ENCODE measurements at regions not wholly inside any gene's neighbourhood (a gene's known extent, or its start where the extent isn't known, plus 50 kb on each side); places are given as distances from the start of the nearest gene placed in this dataset.

DNA sequence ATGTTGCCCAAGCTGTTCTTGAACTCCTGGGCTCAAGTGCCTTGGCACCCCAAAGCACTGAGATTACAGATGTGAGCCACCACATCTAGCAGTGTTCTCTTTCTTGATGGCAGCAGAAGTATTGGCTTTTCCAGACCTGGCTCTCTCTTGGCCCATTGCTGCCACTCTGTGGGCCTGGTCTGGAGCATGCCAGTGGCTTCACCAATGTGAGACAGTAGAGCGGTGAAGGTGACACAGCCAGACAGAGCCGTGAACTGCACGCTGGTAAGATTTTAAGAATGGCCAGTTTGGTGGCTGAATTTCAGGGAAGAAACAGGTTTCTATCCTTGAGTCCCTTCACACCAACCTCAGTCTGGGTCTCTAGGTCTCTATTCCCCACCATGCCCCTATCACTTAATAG is 552.7 kb upstream of the NRP1 start:
- Histone ChIP-seq H3K27ac (ENCODE audit: insufficient read depth, low read length) (no peak overlapping the region), H3K4me3 (replicated peaks in 1 of 4; ENCODE audit: control extremely low read depth in 1 of 4, insufficient read depth in 1 of 4, low read depth in 3 of 4, low read length in 4 of 4) (no peak overlapping the region), H2AFZ (ENCODE audit: low read length) (no peak overlapping the region), H3K27me3 (ENCODE audit: control insufficient read depth, insufficient read depth, low read length) (no peaks in the 10 kb centered on the region), H3K9me3 (ENCODE audit: control insufficient read depth, insufficient read depth, low read depth, low read length) (no peaks in the 10 kb centered on the region), H3K9ac (ENCODE audit: insufficient read depth, low read length) (no peak overlapping the region), H3K79me2 (ENCODE audit: control insufficient read depth, insufficient read depth, low read length) (no peaks in the 10 kb centered on the region), H3K4me1 (ENCODE audit: control insufficient read depth, extremely low read depth, insufficient read depth, low read length) (no peaks in the 10 kb centered on the region), H3K4me2 (ENCODE audit: extremely low read depth, insufficient read depth, low read length) (no peak overlapping the region), H3K36me3 (ENCODE audit: control insufficient read depth, insufficient read depth, low read length) (no peaks in the 10 kb centered on the region), H4K20me1 (ENCODE audit: control insufficient read depth, extremely low read depth, insufficient read depth, low read length) (no peaks in the 10 kb centered on the region)
- TF ChIP-seq EZH2 (IDR thresholded peaks at IDR 0.05; ENCODE audit: low read length, missing control alignments) = no peak
- TF ChIP-seq CTCF (conservative IDR thresholded peaks at IDR 0.05 in 1 of 2, IDR thresholded peaks at IDR 0.05 in 1 of 2; ENCODE audit: low read depth in 1 of 2, low read length in 2 of 2) = no peak
- no peak for DNase-seq (ENCODE audit: low read depth in 2 of 2)

GRCh38 chr10:33886299-33886698 is 551.8 kb upstream of the NRP1 start:
- Histone ChIP-seq H3K9me3 (ENCODE audit: control insufficient read depth, insufficient read depth, low read depth, low read length) (no peaks in the 10 kb centered on the region), H3K27ac (ENCODE audit: insufficient read depth, low read length) (no peak overlapping the region), H3K27me3 (ENCODE audit: control insufficient read depth, insufficient read depth, low read length) (no peaks in the 10 kb centered on the region), H4K20me1 (ENCODE audit: control insufficient read depth, extremely low read depth, insufficient read depth, low read length) (no peaks in the 10 kb centered on the region), H3K36me3 (ENCODE audit: control insufficient read depth, insufficient read depth, low read length) (no peaks in the 10 kb centered on the region), H3K4me2 (ENCODE audit: extremely low read depth, insufficient read depth, low read length) (no peak overlapping the region), H3K79me2 (ENCODE audit: control insufficient read depth, insufficient read depth, low read length) (no peaks in the 10 kb centered on the region), H2AFZ (ENCODE audit: low read length) (no peak overlapping the region), H3K4me1 (ENCODE audit: control insufficient read depth, extremely low read depth, insufficient read depth, low read length) (no peaks in the 10 kb centered on the region), H3K9ac (ENCODE audit: insufficient read depth, low read length) (no peak overlapping the region), H3K4me3 (replicated peaks in 1 of 4; ENCODE audit: control extremely low read depth in 1 of 4, insufficient read depth in 1 of 4, low read depth in 3 of 4, low read length in 4 of 4) (no peak overlapping the region)
- no peak for DNase-seq (ENCODE audit: low read depth in 2 of 2)
- TF ChIP-seq CTCF (conservative IDR thresholded peaks at IDR 0.05 in 1 of 2, IDR thresholded peaks at IDR 0.05 in 1 of 2; ENCODE audit: low read depth in 1 of 2, low read length in 2 of 2) (no peak), EZH2 (IDR thresholded peaks at IDR 0.05; ENCODE audit: low read length, missing control alignments) (no peak)

DNA sequence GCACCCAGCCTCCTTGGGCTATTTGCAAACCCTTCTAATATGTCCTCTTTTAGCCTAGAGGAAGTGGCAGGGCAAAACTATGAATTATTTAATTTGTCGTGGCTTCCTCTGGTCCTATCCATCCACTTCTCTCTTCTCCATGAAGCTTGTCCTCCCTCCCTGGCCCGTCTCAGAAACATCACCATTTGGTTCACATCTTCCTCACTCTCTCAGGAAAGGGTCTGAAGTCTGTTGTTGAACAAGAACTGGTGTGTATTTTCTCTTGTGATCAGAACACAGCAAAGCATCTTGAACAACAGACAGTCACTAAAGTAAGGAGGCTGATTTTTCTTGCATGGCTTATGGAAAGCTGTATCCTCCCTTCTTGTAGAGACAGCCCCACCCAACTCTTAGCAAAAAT is 550.1 kb upstream of the NRP1 start:
- Histone ChIP-seq H3K4me1 (ENCODE audit: control insufficient read depth, extremely low read depth, insufficient read depth, low read length) (no peaks in the 10 kb centered on the region), H3K9me3 (ENCODE audit: control insufficient read depth, insufficient read depth, low read depth, low read length) (no peaks in the 10 kb centered on the region), H3K9ac (ENCODE audit: insufficient read depth, low read length) (no peak overlapping the region), H3K36me3 (ENCODE audit: control insufficient read depth, insufficient read depth, low read length) (no peaks in the 10 kb centered on the region), H3K4me2 (ENCODE audit: extremely low read depth, insufficient read depth, low read length) (no peak overlapping the region), H4K20me1 (ENCODE audit: control insufficient read depth, extremely low read depth, insufficient read depth, low read length) (no peaks in the 10 kb centered on the region), H3K4me3 (replicated peaks in 1 of 4; ENCODE audit: control extremely low read depth in 1 of 4, insufficient read depth in 1 of 4, low read depth in 3 of 4, low read length in 4 of 4) (no peak overlapping the region), H3K27me3 (ENCODE audit: control insufficient read depth, insufficient read depth, low read length) (no peaks in the 10 kb centered on the region), H3K79me2 (ENCODE audit: control insufficient read depth, insufficient read depth, low read length) (no peaks in the 10 kb centered on the region), H3K27ac (ENCODE audit: insufficient read depth, low read length) (no peak overlapping the region), H2AFZ (ENCODE audit: low read length) (no peak overlapping the region)
- TF ChIP-seq EZH2 (IDR thresholded peaks at IDR 0.05; ENCODE audit: low read length, missing control alignments) (no peak), CTCF (conservative IDR thresholded peaks at IDR 0.05 in 1 of 2, IDR thresholded peaks at IDR 0.05 in 1 of 2; ENCODE audit: low read depth in 1 of 2, low read length in 2 of 2) (no peak)
- no peak for DNase-seq (ENCODE audit: low read depth in 2 of 2)
